ENCODE measurements at regions not wholly inside any gene's neighbourhood (a gene's known extent, or its start where the extent isn't known, plus 50 kb on each side); places are given as distances from the start of the nearest gene placed in this dataset.

- ATAC-seq = peak; percentile 45
- TF ChIP-seq TCF4 (CRISPR knock-in tag; IDR thresholded peaks at IDR 0.05; ENCODE audit: borderline replicate concordance) (no peak), ZFP3 (CRISPR knock-in tag; IDR thresholded peaks at IDR 0.05) (no peak), ARNTL (CRISPR knock-in tag; IDR thresholded peaks at IDR 0.05; ENCODE audit: borderline replicate concordance, low read depth) (no peak), TOX (CRISPR knock-in tag; IDR thresholded peaks at IDR 0.05; ENCODE audit: borderline replicate concordance) (peak; percentile 89), ESRRG (CRISPR knock-in tag; IDR thresholded peaks at IDR 0.05) (no peak), OSR1 (CRISPR knock-in tag; IDR thresholded peaks at IDR 0.05) (peak; percentile 96), ZC3H10 (CRISPR knock-in tag; IDR thresholded peaks at IDR 0.05) (peak; percentile 86; the same call in 1 of the 2 replicates), POU6F1 (CRISPR knock-in tag; IDR thresholded peaks at IDR 0.05; ENCODE audit: borderline replicate concordance, low read depth) (no peak), RARB (CRISPR knock-in tag; IDR thresholded peaks at IDR 0.05) (peak; percentile 79; the same call in 1 of the 2 replicates), SNAI2 (CRISPR knock-in tag; IDR thresholded peaks at IDR 0.05) (no peak)
- TF ChIP-seq, protein P1, sequence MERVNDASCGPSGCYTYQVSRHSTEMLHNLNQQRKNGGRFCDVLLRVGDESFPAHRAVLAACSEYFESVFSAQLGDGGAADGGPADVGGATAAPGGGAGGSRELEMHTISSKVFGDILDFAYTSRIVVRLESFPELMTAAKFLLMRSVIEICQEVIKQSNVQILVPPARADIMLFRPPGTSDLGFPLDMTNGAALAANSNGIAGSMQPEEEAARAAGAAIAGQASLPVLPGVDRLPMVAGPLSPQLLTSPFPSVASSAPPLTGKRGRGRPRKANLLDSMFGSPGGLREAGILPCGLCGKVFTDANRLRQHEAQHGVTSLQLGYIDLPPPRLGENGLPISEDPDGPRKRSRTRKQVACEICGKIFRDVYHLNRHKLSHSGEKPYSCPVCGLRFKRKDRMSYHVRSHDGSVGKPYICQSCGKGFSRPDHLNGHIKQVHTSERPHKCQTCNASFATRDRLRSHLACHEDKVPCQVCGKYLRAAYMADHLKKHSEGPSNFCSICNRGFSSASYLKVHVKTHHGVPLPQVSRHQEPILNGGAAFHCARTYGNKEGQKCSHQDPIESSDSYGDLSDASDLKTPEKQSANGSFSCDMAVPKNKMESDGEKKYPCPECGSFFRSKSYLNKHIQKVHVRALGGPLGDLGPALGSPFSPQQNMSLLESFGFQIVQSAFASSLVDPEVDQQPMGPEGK (CRISPR knock-in tag; IDR thresholded peaks at IDR 0.05; ENCODE audit: borderline replicate concordance) = peak; percentile 24; the same call in 1 of the 2 replicates
Measured at GRCh38 chr18:73691118-73691517, 456.5 kb downstream of the FBXO15 start.

DNA sequence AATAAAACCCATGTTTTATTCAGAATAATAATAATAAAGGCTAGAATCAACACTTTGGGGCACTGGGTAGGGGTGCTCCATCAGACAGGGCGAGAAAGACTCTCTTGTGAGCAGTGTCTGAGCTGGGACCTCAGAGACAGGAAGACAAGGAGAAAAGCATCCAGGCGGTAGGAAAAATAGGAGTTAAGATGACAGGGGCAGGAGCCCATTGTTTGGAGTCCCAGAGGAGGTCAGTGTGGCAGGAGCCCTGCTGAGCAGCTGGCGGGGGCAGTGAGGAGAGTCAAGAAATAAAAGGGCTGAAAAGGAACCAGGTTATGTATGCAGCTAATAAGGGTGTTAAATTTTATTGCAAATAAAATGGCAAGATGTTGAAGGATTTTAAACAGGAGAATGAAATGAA lies 457.4 kb downstream of the FBXO15 start:
- TF ChIP-seq RARB (CRISPR knock-in tag; IDR thresholded peaks at IDR 0.05) (no peak), SNAI2 (CRISPR knock-in tag; IDR thresholded peaks at IDR 0.05) (no peak), TCF4 (CRISPR knock-in tag; IDR thresholded peaks at IDR 0.05; ENCODE audit: borderline replicate concordance) (no peak), OSR1 (CRISPR knock-in tag; IDR thresholded peaks at IDR 0.05) (no peak), CREB5 (CRISPR knock-in tag; IDR thresholded peaks at IDR 0.05; ENCODE audit: low read depth) (no peak), POU6F1 (CRISPR knock-in tag; IDR thresholded peaks at IDR 0.05; ENCODE audit: borderline replicate concordance, low read depth) (no peak)
- peak; percentile 11 for ATAC-seq

GRCh38 chr18:73688851-73689711 lies 458.6 kb downstream of the FBXO15 start:
- TF ChIP-seq, protein P1 (CRISPR knock-in tag; IDR thresholded peaks at IDR 0.05; ENCODE audit: borderline replicate concordance) = peak; percentile 35; the same call in 1 of the 2 replicates
- TF ChIP-seq ZNF8 (CRISPR knock-in tag; IDR thresholded peaks at IDR 0.05) (no peak), ZNF565 (CRISPR knock-in tag; conservative IDR thresholded peaks at IDR 0.05; ENCODE audit: low read depth) (no peak), ZNF70 (CRISPR knock-in tag; IDR thresholded peaks at IDR 0.05) (no peak), POU6F1 (CRISPR knock-in tag; IDR thresholded peaks at IDR 0.05; ENCODE audit: borderline replicate concordance, low read depth) (no peak), BACH2 (CRISPR knock-in tag; IDR thresholded peaks at IDR 0.05; ENCODE audit: borderline replicate concordance) (no peak)
- ATAC-seq = peak; percentile 74
